WERI-Rb-1 (cell line): ENCODE measurements at regions not wholly inside any gene's neighbourhood (a gene's known extent, or its start where the extent isn't known, plus 50 kb on each side); places are given as distances from the start of the nearest gene placed in this dataset.
"Not testable (repeated sequence)": the region's sequence is repeated elsewhere in the genome, so short reads cannot be mapped to it uniquely, and the experiment has no call there.

Source experiments
- DNase-seq: peaks from one replicate; pipeline ENCODE4 v3.0.0-alpha.2; 2020
- H3K27ac ChIP-seq: fragments of 250-450 bp; sonication (Bioruptor Pico); 2 replicates; pipeline ENCODE4 v1.5.1; 2020; ENCODE audit warnings: mild to moderate bottlenecking, moderate library complexity
- H3K27me3 ChIP-seq: fragments of 250-450 bp; sonication (Bioruptor Pico); 2 replicates; pipeline ENCODE4 v1.5.1; 2021; ENCODE audit warnings: mild to moderate bottlenecking, low read depth, moderate library complexity; ENCODE audit not compliant: insufficient read depth, severe bottlenecking
- H3K36me3 ChIP-seq: fragments of 250-450 bp; sonication (Bioruptor Pico); 2 replicates; pipeline ENCODE4 v1.5.1; 2020; ENCODE audit warnings: mild to moderate bottlenecking, moderate library complexity
- H3K4me3 ChIP-seq: 2 replicates; pipeline ENCODE4 v1.5.1; 2011; ENCODE audit warnings: low read depth, mild to moderate bottlenecking, control low read depth, low read length
- H3K9me3 ChIP-seq: fragments of 250-450 bp; sonication (Bioruptor Pico); 2 replicates; pipeline ENCODE4 v1.5.1; 2021; ENCODE audit warnings: mild to moderate bottlenecking, moderate library complexity; ENCODE audit not compliant: severe bottlenecking
- TF ChIP-seq, protein P1 (sequence below): IDR thresholded peaks from 2 replicates; pipeline ENCODE4 v1.5.1; 2011; ENCODE audit warnings: low read depth, mild to moderate bottlenecking, control low read depth, inconsistent platforms, low read length

GRCh38 chr22:48065892-48066291 is 1303.4 kb downstream of the TBC1D22A start:
- no peak overlapping the region for H3K27ac ChIP-seq
- no peak overlapping the region for H3K4me3 ChIP-seq
- no peaks in the 10 kb centered on the region for H3K36me3 ChIP-seq
- H3K27me3 ChIP-seq: no peaks in the 10 kb centered on the region
- TF ChIP-seq, protein P1, sequence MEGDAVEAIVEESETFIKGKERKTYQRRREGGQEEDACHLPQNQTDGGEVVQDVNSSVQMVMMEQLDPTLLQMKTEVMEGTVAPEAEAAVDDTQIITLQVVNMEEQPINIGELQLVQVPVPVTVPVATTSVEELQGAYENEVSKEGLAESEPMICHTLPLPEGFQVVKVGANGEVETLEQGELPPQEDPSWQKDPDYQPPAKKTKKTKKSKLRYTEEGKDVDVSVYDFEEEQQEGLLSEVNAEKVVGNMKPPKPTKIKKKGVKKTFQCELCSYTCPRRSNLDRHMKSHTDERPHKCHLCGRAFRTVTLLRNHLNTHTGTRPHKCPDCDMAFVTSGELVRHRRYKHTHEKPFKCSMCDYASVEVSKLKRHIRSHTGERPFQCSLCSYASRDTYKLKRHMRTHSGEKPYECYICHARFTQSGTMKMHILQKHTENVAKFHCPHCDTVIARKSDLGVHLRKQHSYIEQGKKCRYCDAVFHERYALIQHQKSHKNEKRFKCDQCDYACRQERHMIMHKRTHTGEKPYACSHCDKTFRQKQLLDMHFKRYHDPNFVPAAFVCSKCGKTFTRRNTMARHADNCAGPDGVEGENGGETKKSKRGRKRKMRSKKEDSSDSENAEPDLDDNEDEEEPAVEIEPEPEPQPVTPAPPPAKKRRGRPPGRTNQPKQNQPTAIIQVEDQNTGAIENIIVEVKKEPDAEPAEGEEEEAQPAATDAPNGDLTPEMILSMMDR: no peak
- no peaks in the 10 kb centered on the region for H3K9me3 ChIP-seq
- DNase-seq: no peak

DNA sequence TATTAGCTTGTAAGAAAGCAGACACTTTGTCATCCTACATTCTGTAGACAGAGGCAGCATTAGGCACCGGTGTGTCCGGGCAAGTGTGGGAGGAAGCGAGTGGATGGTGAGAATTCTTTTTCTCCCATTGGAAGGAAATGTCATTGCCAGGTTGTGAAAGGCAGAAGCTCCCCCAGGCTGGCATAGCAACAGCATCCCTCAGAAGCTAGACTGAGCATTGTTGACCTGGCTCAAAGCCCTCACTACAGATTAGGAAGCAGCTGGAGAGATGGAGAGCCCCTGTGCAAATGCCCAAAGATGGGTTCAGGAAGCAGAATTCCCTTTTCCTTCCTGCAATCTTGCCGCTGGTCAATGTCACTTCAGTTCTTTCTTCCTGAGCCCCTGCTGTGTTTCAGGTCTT is 1299.3 kb downstream of the TBC1D22A start:
- no peaks in the 10 kb centered on the region for H3K27me3 ChIP-seq
- H3K36me3 ChIP-seq: no peaks in the 10 kb centered on the region
- DNase-seq: no peak
- H3K27ac ChIP-seq: no peak overlapping the region
- no peak overlapping the region for H3K4me3 ChIP-seq
- H3K9me3 ChIP-seq: no peaks in the 10 kb centered on the region
- TF ChIP-seq, protein P1: no peak

- no peaks in the 10 kb centered on the region for H3K9me3 ChIP-seq
- H3K36me3 ChIP-seq: no peaks in the 10 kb centered on the region
- TF ChIP-seq, protein P1: no peak
- no peak overlapping the region for H3K27ac ChIP-seq
- DNase-seq: no peak
- H3K27me3 ChIP-seq: no peaks in the 10 kb centered on the region
- no peak overlapping the region for H3K4me3 ChIP-seq
These were observed 1297.8 kb downstream of the TBC1D22A start for GRCh38 chr22:48060266-48060665.

- not testable (repeated sequence) for H3K36me3 ChIP-seq, H3K4me3 ChIP-seq, H3K9me3 ChIP-seq, H3K27ac ChIP-seq, DNase-seq, H3K27me3 ChIP-seq
These were observed 1297.1 kb downstream of the TBC1D22A start for GRCh38 chr22:48059521-48059920.

DNA sequence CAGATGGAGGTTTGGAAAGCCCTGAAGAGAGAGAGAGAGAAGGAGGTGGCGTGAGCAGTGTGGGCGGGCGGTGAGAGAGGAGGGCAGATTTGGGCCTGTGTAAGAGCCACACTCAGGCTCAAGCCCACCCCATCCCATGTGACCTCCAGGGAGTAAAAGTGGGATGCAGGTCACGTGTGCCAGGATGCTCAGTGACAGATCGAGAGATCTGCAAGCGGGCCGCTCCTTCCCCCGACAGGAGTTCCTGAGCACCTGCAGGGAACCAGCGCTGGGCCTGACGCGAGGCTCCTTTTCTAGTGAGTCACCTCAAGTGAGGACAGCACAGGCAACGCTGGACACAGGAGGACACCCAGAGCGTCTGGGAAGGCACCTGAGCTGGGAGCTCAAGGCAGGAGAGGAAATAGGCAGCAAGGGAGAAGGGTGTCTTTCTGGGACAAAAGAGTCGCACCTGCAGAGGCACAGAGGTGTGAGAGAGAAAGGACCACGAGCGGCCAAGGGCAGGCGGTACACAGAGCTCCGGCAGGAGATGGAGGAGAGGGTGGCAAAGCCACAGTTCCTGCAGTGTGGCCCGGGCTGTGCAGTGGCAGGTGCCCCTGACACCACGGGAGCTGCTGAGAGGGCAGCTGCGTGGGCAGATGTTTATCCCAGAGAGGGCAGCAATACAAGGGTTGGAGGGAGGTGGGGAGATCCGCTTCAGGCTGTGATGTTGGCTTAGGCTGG is 1294.8 kb downstream of the TBC1D22A start:
- Histone ChIP-seq H3K36me3 (no peaks in the 10 kb centered on the region), H3K27ac (no peak overlapping the region), H3K27me3 (no peaks in the 10 kb centered on the region), H3K9me3 (no peaks in the 10 kb centered on the region), H3K4me3 (no peak overlapping the region)
- TF ChIP-seq, protein P1: no peak
- DNase-seq: no peak

- no peaks in the 10 kb centered on the region for H3K27me3 ChIP-seq
- TF ChIP-seq, protein P1: no peak
- H3K36me3 ChIP-seq: no peaks in the 10 kb centered on the region
- DNase-seq: no peak
- no peak overlapping the region for H3K4me3 ChIP-seq
- no peak overlapping the region for H3K27ac ChIP-seq
- H3K9me3 ChIP-seq: no peaks in the 10 kb centered on the region
These were observed 1293.4 kb downstream of the TBC1D22A start for GRCh38 chr22:48055827-48056226.
